HEK293 (cell line): ENCODE measurements at regions not wholly inside any gene's neighbourhood (a gene's known extent, or its start where the extent isn't known, plus 50 kb on each side); places are given as distances from the start of the nearest gene placed in this dataset.

ENCODE experiments used
- CTCF ChIA-PET: fragments of 350-600 bp; formaldehyde crosslinking; extraction: SDS; loops from one replicate; lab custom pipeline; 2021; ENCODE audit warnings: antibody characterized with exemption; lab: Yijun Ruan, JAX
- POLR2A ChIA-PET: fragments of 300-600 bp; formaldehyde crosslinking; extraction: SDS; loops from one replicate; lab custom pipeline; 2020; ENCODE audit warnings: antibody characterized with exemption, inconsistent platforms; lab: Yijun Ruan, JAX
- H3K27ac ChIP-seq: fragments of 200-500 bp; sonication (Bioruptor generic); 2 replicates; pipeline ENCODE4 v1.5.1; 2014; ENCODE audit warnings: low read depth, low read length, control low read depth, inconsistent platforms; ENCODE audit errors: extremely low read depth
- H3K36me3 ChIP-seq, 2 experiments: fragments of 200-500 bp in 1 of 2; sonication (Bioruptor generic) in 1 of 2; 1 replicate in 1 of 2; 2 replicates in 1 of 2; pipeline ENCODE4 v1.5.1; 2014 to 2017; ENCODE audit warnings: inconsistent platforms in 2 of 2, low read length in 2 of 2; ENCODE audit not compliant: control insufficient read depth in 2 of 2, insufficient read depth in 1 of 2
- H3K4me1 ChIP-seq: fragments of 200-500 bp; sonication (Bioruptor generic); 2 replicates; pipeline ENCODE4 v1.5.1; 2014; ENCODE audit warnings: mild to moderate bottlenecking, low read length, inconsistent platforms; ENCODE audit not compliant: control insufficient read depth, insufficient read depth
- H3K4me3 ChIP-seq: 2 replicates; pipeline ENCODE4 v1.5.1; 2011; ENCODE audit warnings: low read depth, mild to moderate bottlenecking, control low read depth, low read length, moderate library complexity
- H3K9me3 ChIP-seq: fragments of 200-500 bp; sonication (Bioruptor generic); 2 replicates; pipeline ENCODE4 v1.5.1; 2014; ENCODE audit warnings: low read depth, low read length, inconsistent platforms; ENCODE audit not compliant: control insufficient read depth, insufficient read depth
- GLI4 ChIP-seq: fragments of 450-650 bp; formaldehyde crosslinking; IDR thresholded peaks from 2 replicates; pipeline ENCODE4 v1.5.1; 2016; ENCODE audit warnings: missing biosample characterization, missing genetic modification characterization
- OSR2 ChIP-seq: fragments of 450-650 bp; formaldehyde crosslinking; IDR thresholded peaks from 2 replicates; pipeline ENCODE4 v1.5.1; 2016; ENCODE audit warnings: missing biosample characterization, missing genetic modification characterization
- PRDM1 ChIP-seq: fragments of 450-650 bp; formaldehyde crosslinking; IDR thresholded peaks from 2 replicates; pipeline ENCODE4; 2016; ENCODE audit warnings: missing biosample characterization, missing genetic modification characterization
- RBAK ChIP-seq: fragments of 450-650 bp; formaldehyde crosslinking; IDR thresholded peaks from 2 replicates; pipeline ENCODE4 v1.5.1; 2016; ENCODE audit warnings: missing biosample characterization, missing genetic modification characterization
- REPIN1 ChIP-seq: fragments of 450-650 bp; formaldehyde crosslinking; IDR thresholded peaks from 2 replicates; pipeline ENCODE4 v1.5.1; 2017; ENCODE audit warnings: missing biosample characterization, missing genetic modification characterization, low read depth
- SETDB1 ChIP-seq: IDR thresholded peaks from one replicate; pipeline ENCODE4 v1.6.1; 2017; ENCODE audit warnings: mild to moderate bottlenecking, low read length, moderate library complexity, mixed read lengths; ENCODE audit not compliant: insufficient read length
- SP3 ChIP-seq: fragments of 450-650 bp; formaldehyde crosslinking; IDR thresholded peaks from 2 replicates; pipeline ENCODE4 v1.5.1; 2016; ENCODE audit warnings: missing biosample characterization, missing genetic modification characterization
- TCF7L2 ChIP-seq: IDR thresholded peaks from 2 replicates; pipeline ENCODE4 v1.6.1; 2011; ENCODE audit warnings: low read depth, mild to moderate bottlenecking, inconsistent platforms, low read length, moderate library complexity, borderline replicate concordance
- TRIM28 ChIP-seq: IDR thresholded peaks from 2 replicates; pipeline ENCODE4 v1.6.1; 2011; ENCODE audit warnings: low read length, control low read depth, borderline replicate concordance
- ZBTB8A ChIP-seq: fragments of 450-650 bp; formaldehyde crosslinking; IDR thresholded peaks from 2 replicates; pipeline ENCODE4 v1.5.1; 2016; ENCODE audit warnings: missing biosample characterization, missing genetic modification characterization
- ZEB2 ChIP-seq: fragments of 450-650 bp; formaldehyde crosslinking; IDR thresholded peaks from 2 replicates; pipeline ENCODE4 v1.5.1; 2016; ENCODE audit warnings: missing biosample characterization, missing genetic modification characterization
- ZFHX2 ChIP-seq: fragments of 450-650 bp; formaldehyde crosslinking; conservative IDR thresholded peaks from 2 replicates; pipeline ENCODE4 v1.5.1; 2016; ENCODE audit warnings: missing biosample characterization, missing genetic modification characterization
- ZNF121 ChIP-seq: fragments of 450-650 bp; formaldehyde crosslinking; IDR thresholded peaks from 2 replicates; pipeline ENCODE4 v1.5.1; 2016; ENCODE audit warnings: missing biosample characterization, missing genetic modification characterization
- ZNF184 ChIP-seq: fragments of 450-650 bp; IDR thresholded peaks from 2 replicates; pipeline ENCODE4 v1.5.1; 2018; ENCODE audit warnings: missing biosample characterization, mild to moderate bottlenecking, missing genetic modification characterization
- ZNF221 ChIP-seq: fragments of 450-650 bp; formaldehyde crosslinking; IDR thresholded peaks from 2 replicates; pipeline ENCODE4 v1.5.1; 2017; ENCODE audit warnings: missing biosample characterization, missing genetic modification characterization, borderline replicate concordance
- ZNF311 ChIP-seq: fragments of 450-650 bp; formaldehyde crosslinking; IDR thresholded peaks from 2 replicates; pipeline ENCODE4 v1.5.1; 2017; ENCODE audit warnings: missing biosample characterization, missing genetic modification characterization, borderline replicate concordance
- ZNF335 ChIP-seq: fragments of 450-650 bp; formaldehyde crosslinking; conservative IDR thresholded peaks from 2 replicates; pipeline ENCODE4 v1.5.1; 2016; ENCODE audit warnings: missing biosample characterization, missing genetic modification characterization
- ZNF37A ChIP-seq: fragments of 450-650 bp; IDR thresholded peaks from 2 replicates; pipeline ENCODE4 v1.5.1; 2018; ENCODE audit warnings: missing biosample characterization, missing genetic modification characterization
- ZNF394 ChIP-seq: fragments of 450-650 bp; formaldehyde crosslinking; IDR thresholded peaks from 2 replicates; pipeline ENCODE4 v1.5.1; 2016; ENCODE audit warnings: missing biosample characterization, missing genetic modification characterization, mild to moderate bottlenecking, moderate library complexity, borderline replicate concordance
- ZNF416 ChIP-seq: fragments of 450-650 bp; formaldehyde crosslinking; IDR thresholded peaks from 2 replicates; pipeline ENCODE4 v1.5.1; 2016; ENCODE audit warnings: missing biosample characterization, missing genetic modification characterization
- ZNF510 ChIP-seq: fragments of 450-650 bp; formaldehyde crosslinking; IDR thresholded peaks from 2 replicates; pipeline ENCODE4 v1.5.1; 2018; ENCODE audit warnings: mild to moderate bottlenecking, missing genetic modification characterization, missing biosample characterization; ENCODE audit not compliant: insufficient replicate concordance
- ZNF521 ChIP-seq: fragments of 450-650 bp; formaldehyde crosslinking; IDR thresholded peaks from 2 replicates; pipeline ENCODE4 v1.5.1; 2017; ENCODE audit warnings: missing biosample characterization, mild to moderate bottlenecking, missing genetic modification characterization
- ZNF549 ChIP-seq: fragments of 450-650 bp; IDR thresholded peaks from 2 replicates; pipeline ENCODE4 v1.5.1; 2018; ENCODE audit warnings: missing biosample characterization, missing genetic modification characterization, mild to moderate bottlenecking, inconsistent platforms, moderate library complexity
- ZNF610 ChIP-seq: fragments of 450-650 bp; formaldehyde crosslinking; IDR thresholded peaks from 2 replicates; pipeline ENCODE4 v1.5.1; 2016; ENCODE audit warnings: missing biosample characterization, missing genetic modification characterization, borderline replicate concordance
- ZNF792 ChIP-seq: fragments of 450-650 bp; formaldehyde crosslinking; IDR thresholded peaks from 2 replicates; pipeline ENCODE4 v1.5.1; 2016; ENCODE audit warnings: missing biosample characterization, missing genetic modification characterization
- ZSCAN23 ChIP-seq: fragments of 450-650 bp; formaldehyde crosslinking; IDR thresholded peaks from 2 replicates; pipeline ENCODE4 v1.5.1; 2016; ENCODE audit warnings: missing biosample characterization, missing genetic modification characterization
- TF ChIP-seq, protein P1 (sequence below): fragments of 450-650 bp; IDR thresholded peaks from 2 replicates; pipeline ENCODE4 v1.5.1; 2018; ENCODE audit warnings: missing biosample characterization, missing genetic modification characterization

DNA sequence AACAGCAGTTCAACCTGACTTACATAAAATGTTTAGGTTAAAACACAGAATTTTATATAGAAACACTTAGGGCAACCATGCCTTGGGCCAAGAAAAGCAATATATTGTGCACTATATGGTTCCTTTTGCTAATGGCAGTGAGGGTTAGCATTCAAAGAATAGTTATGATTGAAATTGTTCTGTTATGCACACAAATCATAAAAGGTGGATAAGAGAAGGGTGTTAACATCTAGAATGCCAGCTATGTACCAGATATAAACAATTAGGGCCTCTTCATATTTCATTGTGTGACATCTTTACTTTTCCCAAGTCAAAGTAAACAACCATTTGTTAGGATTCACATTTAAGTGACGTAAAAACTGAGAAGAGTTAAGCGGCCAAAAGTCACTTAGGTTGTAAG is 308.0 kb upstream of the B3GALT2 start (continued):
- no peak for TF ChIP-seq ZNF311 (tag by site-specific recombination)
- no peak for TF ChIP-seq ZNF394 (tag by site-specific recombination)
- TF ChIP-seq OSR2 (tag by site-specific recombination): no peak
- no peak for TF ChIP-seq SETDB1
- no peak for TF ChIP-seq ZNF121 (tag by site-specific recombination)
- no peak for TF ChIP-seq ZNF610 (tag by site-specific recombination)
- TF ChIP-seq SP3 (tag by site-specific recombination): no peak
- no peak for TF ChIP-seq REPIN1 (tag by site-specific recombination)
- TF ChIP-seq ZEB2 (tag by site-specific recombination): no peak

DNA sequence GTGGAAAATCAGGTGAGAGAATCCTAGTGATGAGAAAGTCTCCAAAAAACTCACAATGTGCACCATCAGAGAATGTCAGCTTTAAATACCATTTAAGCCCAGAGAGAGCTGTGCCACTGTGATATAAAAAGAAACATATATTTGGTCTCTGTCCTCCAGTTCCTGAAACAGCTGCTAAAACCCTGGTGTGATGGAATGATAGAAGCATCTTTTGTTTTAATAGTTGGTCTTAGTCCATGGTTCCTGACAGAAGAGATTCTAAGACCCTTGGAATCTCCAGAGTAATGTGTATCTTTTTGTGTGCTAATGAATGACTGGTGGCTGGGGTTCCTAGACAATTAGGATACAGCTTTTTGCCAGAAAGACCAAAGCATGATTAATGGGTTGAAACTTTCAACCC is 302.8 kb upstream of the B3GALT2 start:
- H3K36me3 ChIP-seq: no peaks in the 10 kb centered on the region
- H3K4me3 ChIP-seq: no peak overlapping the region
- H3K27ac ChIP-seq: no peak overlapping the region
- H3K9me3 ChIP-seq: no peaks in the 10 kb centered on the region
- TF ChIP-seq ZNF510 (tag by site-specific recombination) (no peak), ZNF521 (no peak), TCF7L2 (no peak), ZFHX2 (tag by site-specific recombination) (no peak), ZNF221 (tag by site-specific recombination) (no peak), TRIM28 (no peak), RBAK (tag by site-specific recombination) (no peak), ZNF184 (tag by site-specific recombination) (no peak), ZNF549 (tag by site-specific recombination) (no peak), ZNF311 (tag by site-specific recombination) (no peak), ZNF37A (tag by site-specific recombination) (no peak), ZNF416 (no peak), GLI4 (no peak), PRDM1 (tag by site-specific recombination) (no peak)
- TF ChIP-seq, protein P1, sequence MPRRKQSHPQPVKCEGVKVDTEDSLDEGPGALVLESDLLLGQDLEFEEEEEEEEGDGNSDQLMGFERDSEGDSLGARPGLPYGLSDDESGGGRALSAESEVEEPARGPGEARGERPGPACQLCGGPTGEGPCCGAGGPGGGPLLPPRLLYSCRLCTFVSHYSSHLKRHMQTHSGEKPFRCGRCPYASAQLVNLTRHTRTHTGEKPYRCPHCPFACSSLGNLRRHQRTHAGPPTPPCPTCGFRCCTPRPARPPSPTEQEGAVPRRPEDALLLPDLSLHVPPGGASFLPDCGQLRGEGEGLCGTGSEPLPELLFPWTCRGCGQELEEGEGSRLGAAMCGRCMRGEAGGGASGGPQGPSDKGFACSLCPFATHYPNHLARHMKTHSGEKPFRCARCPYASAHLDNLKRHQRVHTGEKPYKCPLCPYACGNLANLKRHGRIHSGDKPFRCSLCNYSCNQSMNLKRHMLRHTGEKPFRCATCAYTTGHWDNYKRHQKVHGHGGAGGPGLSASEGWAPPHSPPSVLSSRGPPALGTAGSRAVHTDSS: no peak
- CTCF ChIA-PET: no interaction called here
- H3K4me1 ChIP-seq: no peaks in the 10 kb centered on the region
- POLR2A ChIA-PET: no interaction called here

DNA sequence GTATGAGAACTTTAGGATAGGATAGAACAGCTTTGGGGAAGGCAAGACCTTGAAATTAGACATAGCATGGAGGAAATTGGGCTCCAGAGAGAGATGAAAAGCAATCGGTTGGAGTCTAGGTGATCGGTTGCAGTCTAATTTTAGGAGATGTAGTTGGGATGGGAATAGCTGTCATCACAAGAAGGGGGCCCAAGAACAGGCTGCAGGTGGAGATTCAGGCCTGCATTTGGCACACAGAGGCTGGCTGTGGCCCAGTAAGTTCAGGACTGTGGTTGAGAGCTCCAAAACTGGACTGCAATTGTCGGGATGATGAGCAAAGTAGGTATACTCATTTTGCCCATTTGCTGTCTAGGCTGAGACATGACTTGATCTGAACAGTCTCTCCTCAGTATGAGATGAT is 301.3 kb upstream of the B3GALT2 start:
- H3K9me3 ChIP-seq: no peaks in the 10 kb centered on the region
- POLR2A ChIA-PET: no interaction called here
- CTCF ChIA-PET: interaction anchor here (0.8 kb wide), 1 partner anchor 303 kb away, joined by 3 read pairs; no protein-coding TSS in a partner anchor
- no peaks in the 10 kb centered on the region for H3K36me3 ChIP-seq
- H3K27ac ChIP-seq: no peak overlapping the region
- TF ChIP-seq ZNF792: no peak
- no peak for TF ChIP-seq ZSCAN23
- TF ChIP-seq ZNF521: no peak
- no peak for TF ChIP-seq ZBTB8A (tag by site-specific recombination)
- no peak for TF ChIP-seq ZNF335 (tag by site-specific recombination)
- H3K4me3 ChIP-seq: no peak overlapping the region
- no peaks in the 10 kb centered on the region for H3K4me1 ChIP-seq
